GM19452 (cell line): ENCODE measurements at regions not wholly inside any gene's neighbourhood (a gene's known extent, or its start where the extent isn't known, plus 50 kb on each side); places are given as distances from the start of the nearest gene placed in this dataset.

ENCODE experiments used
- ATAC-seq: cut with Tn5 transposase; IDR thresholded peaks from one replicate; pipeline ENCODE4 v1.9.1; 2021; ENCODE audit not compliant: unreplicated experiment

DNA sequence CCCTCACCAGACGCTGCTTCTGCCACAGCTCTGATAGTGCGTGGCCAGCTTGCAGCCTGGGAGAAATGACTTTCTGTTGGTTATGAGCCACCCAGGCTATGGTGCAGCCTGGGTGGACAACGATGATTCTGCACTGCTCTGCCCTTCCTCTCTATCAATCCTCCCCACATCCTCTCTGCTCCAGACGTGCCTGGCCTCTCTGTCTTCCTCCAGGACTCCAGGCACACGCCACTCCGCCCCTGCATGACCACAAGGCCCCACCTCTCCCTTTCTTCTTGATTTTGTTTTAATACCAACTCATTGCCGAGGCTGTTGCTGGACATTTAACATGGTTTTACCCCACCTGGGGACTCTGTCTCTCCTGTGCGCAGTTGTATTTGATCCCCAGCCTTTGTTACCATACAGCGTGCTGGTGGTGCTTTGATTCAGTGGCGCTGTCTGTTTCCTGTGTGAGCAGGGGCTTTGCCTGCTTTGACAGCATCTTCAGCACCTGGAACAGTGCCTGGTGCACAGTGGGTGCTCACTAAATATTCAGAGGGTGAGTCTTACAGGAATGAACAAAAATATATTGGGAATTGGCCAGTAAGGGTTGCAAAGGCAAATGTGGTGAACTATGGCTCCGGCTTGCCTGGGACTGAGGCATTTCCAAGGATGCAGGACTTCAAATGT lies 280.9 kb downstream of the CDH26 start:
- no peak for ATAC-seq

GRCh38 chr20:60239956-60240355 lies 281.7 kb downstream of the CDH26 start:
- ATAC-seq = no peak

DNA sequence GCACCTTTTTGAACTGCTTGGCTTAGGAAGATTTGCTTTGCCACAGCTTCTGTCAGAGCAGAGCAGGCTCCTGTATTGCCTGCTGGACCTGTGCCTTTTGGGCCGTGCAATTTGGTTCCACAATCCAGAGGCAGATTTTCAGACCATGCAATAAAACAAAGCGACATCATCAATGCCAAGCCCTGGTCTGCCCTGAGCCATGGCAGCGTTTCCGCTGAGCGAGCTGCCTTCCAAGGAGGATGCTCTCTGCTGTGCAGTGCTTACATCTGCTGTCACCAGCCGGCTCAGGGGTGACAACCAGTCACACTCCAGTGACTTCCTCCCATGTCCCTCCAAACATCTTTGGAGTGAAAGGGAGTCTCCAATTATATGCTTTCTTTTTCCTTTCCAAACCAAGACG lies 282.2 kb downstream of the CDH26 start:
- no peak for ATAC-seq

- no peak for ATAC-seq
These were observed 282.8 kb downstream of the CDH26 start for GRCh38 chr20:60240986-60241385.

GRCh38 chr20:60242836-60243505 lies 284.7 kb downstream of the CDH26 start:
- ATAC-seq = no peak

GRCh38 chr20:60244373-60245146 lies 286.3 kb downstream of the CDH26 start:
- no peak for ATAC-seq

GRCh38 chr20:60246751-60247150 lies 288.5 kb downstream of the CDH26 start:
- no peak for ATAC-seq

GRCh38 chr20:60249436-60249835 lies 291.2 kb downstream of the CDH26 start:
- no peak for ATAC-seq

DNA sequence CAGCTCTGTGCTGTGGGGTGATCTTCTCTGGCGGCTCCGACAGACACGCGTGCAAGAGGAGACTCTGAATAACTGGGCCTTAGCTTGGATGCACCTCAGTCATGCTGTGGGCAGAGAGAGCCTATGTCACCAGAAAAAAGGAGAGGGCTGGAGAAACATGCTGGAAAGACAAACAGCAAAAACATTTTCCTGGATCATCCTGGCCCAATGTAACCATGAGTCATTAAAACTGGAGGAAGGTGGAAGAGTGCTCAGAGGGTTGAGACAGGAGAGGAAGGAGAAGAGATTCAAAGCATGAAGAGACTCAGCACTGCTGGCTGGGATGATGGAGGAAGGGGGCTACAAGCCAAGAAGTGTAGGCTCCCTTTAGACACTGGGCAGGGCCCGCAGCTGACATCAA lies 292.0 kb downstream of the CDH26 start:
- ATAC-seq = no peak

GRCh38 chr20:60252866-60253265 lies 294.6 kb downstream of the CDH26 start:
- ATAC-seq = no peak

DNA sequence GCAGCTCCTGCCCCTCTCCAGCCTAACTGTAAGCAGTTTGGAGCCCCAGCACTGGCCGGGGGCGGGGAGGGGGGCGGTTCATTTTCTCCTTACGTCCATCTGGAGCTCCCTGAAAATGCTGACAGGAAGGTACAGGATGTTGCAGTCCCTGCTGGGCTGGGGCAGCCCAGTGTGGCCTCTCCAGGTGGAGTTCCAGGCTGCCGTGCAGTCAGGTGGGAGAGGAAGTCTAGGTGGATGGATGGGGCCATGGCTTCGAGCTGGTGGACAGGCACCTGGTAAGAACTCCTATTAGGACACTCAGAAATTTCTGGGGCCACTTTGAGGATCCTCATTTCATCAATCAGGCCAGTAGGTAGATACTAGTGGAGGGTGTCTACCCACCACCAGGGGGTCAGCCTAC lies 295.2 kb downstream of the CDH26 start:
- ATAC-seq = no peak

- ATAC-seq = no peak
These were observed 296.7 kb downstream of the CDH26 start for GRCh38 chr20:60254901-60255411.

- ATAC-seq = no peak
These were observed 297.2 kb downstream of the CDH26 start for GRCh38 chr20:60255415-60255814.

DNA sequence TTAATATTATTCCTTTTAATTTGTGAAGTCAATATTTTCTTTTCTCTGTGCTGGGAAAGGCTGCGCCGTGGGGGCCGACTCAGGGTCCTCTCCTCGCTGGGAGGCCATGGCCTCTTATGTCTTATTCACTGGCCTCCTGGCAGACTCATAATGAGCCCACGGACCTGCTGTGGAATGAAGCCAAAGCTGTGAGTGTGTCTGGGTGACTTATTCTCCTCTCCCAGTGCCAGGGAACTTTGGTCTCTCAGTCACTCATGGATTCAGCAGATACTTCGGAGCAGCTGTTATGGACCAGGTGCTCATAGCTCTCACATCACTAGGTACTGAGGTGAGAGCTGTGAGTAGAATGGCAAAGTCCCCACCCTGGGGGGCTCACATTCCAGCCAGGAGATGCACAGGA lies 297.6 kb downstream of the CDH26 start:
- no peak for ATAC-seq

GRCh38 chr20:60256811-60257210 lies 298.6 kb downstream of the CDH26 start:
- no peak for ATAC-seq

DNA sequence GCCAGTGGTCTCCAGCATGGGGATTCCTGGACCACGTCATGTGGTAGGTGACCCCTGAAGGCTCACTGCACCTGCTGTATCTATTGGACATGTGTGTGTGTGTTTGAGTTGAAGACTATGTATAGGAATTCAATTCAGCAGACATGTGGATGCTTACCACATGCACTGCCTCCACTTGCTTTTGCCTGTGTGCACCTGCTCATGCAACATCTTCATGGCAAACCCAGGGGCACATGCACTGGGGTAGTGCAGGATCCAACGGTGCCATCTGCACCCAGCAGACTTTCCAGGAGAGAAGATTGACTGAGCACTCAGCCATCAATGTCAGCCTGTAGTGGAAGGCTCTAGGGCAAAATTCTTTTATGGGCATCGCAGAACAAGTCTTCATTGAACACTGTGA lies 299.4 kb downstream of the CDH26 start:
- ATAC-seq = no peak

GRCh38 chr20:60258255-60258863 lies 300.1 kb downstream of the CDH26 start:
- ATAC-seq = no peak

- ATAC-seq = no peak
These were observed 303.1 kb downstream of the CDH26 start for GRCh38 chr20:60261333-60261732.

- no peak for ATAC-seq
These were observed 304.9 kb downstream of the CDH26 start for GRCh38 chr20:60262967-60263603.

GRCh38 chr20:60263725-60264709 lies 305.8 kb downstream of the CDH26 start:
- no peak for ATAC-seq
